HCT116 (cell line): ENCODE measurements at regions not wholly inside any gene's neighbourhood (a gene's known extent, or its start where the extent isn't known, plus 50 kb on each side); places are given as distances from the start of the nearest gene placed in this dataset.

ENCODE experiments used
- ATAC-seq: fragments of 200-7000 bp; cut with Tn5 transposase; 2 replicates; pipeline ENCODE4 v1.9.1; 2020; ENCODE audit warnings: mild to moderate bottlenecking, moderate library complexity
- BruUV-seq: library from RNA; stranded (reverse); fragments of 400-500 nt; replicated peaks from 2 replicates; lab custom pipeline; 2021; lab: Mats Ljungman, UMichigan
- CTCF ChIA-PET: fragments of 300-600 bp; sonication (Branson Sonifier 250); formaldehyde crosslinking; loops from one replicate; lab custom pipeline; 2021; ENCODE audit warnings: antibody characterized with exemption; lab: Charles Lee
- POLR2A ChIA-PET: fragments of 300-600, 350-600 bp; sonication (Branson Sonifier 250); formaldehyde crosslinking; loops from one replicate; lab custom pipeline; 2021; ENCODE audit warnings: antibody characterized with exemption; lab: Charles Lee
- RAD21 ChIA-PET, 2 experiments: fragments of 300-600 bp; sonication (Branson Sonifier 250); formaldehyde crosslinking; loops; one replicate each; lab custom pipeline; 2023; ENCODE audit warnings: low total read pairs in 2 of 2; ENCODE audit not compliant: uncharacterized antibody in 2 of 2, unreplicated experiment in 2 of 2, low non-redundant PET in 1 of 2; lab: Charles Lee
- DNase-seq: peaks from one replicate; pipeline ENCODE4 v3.0.0-alpha.2; 2010; ENCODE audit warnings: low read depth, low spot score
- H2AFZ ChIP-seq: fragments of 200-600 bp; shearing (Covaris generic), sonication (generic); 2 replicates; pipeline ENCODE4 v1.6.1; 2017; ENCODE audit warnings: low read depth, mixed run types, mixed read lengths, antibody characterized with exemption, low read length; ENCODE audit not compliant: poor library complexity, severe bottlenecking
- H3K27ac ChIP-seq: 2 replicates; pipeline ENCODE4 v1.5.1; 2012; ENCODE audit warnings: low read depth, low read length
- H3K27me3 ChIP-seq: fragments of 200-600 bp; sonication (generic); 2 replicates; pipeline ENCODE4 v1.6.1; 2016; ENCODE audit warnings: mixed run types, low read length, mixed read lengths; ENCODE audit not compliant: insufficient read depth
- H3K36me3 ChIP-seq, 2 experiments: fragments of 200-500 bp in 1 of 2; fragments of 200-600 bp in 1 of 2; sonication (Bioruptor generic) in 1 of 2; sonication (generic) in 1 of 2; 2 replicates each; pipeline versions ENCODE4 v1.5.1 to v1.6.1; 2014 to 2016; ENCODE audit warnings: low read length in 2 of 2, inconsistent platforms in 1 of 2, mixed read lengths in 1 of 2, mixed run types in 1 of 2; ENCODE audit not compliant: insufficient read depth in 2 of 2, control insufficient read depth in 1 of 2
- H3K4me1 ChIP-seq, 2 experiments: fragments of 200-600 bp in 1 of 2; sonication (generic) in 1 of 2; 2 replicates each; pipeline versions ENCODE4 v1.5.1 to v1.6.1; 2012 to 2017; ENCODE audit warnings: low read length in 2 of 2, inconsistent platforms in 1 of 2, mild to moderate bottlenecking in 1 of 2, mixed read lengths in 1 of 2, mixed run types in 1 of 2, moderate library complexity in 1 of 2; ENCODE audit not compliant: insufficient read depth in 2 of 2, control insufficient read depth in 1 of 2
- H3K4me2 ChIP-seq: fragments of 200-600 bp; sonication (generic); 2 replicates; pipeline ENCODE4 v1.6.1; 2017; ENCODE audit warnings: mixed run types, low read length, mixed read lengths
- H3K4me3 ChIP-seq, 2 experiments: fragments of 200-600 bp in 1 of 2; sonication (generic) in 1 of 2; replicated peaks in 1 of 2; 2 replicates each; pipeline ENCODE4 v1.5.1; 2011 to 2016; ENCODE audit warnings: low read length in 2 of 2, control low read depth in 1 of 2, low read depth in 1 of 2, mild to moderate bottlenecking in 1 of 2, mixed read lengths in 1 of 2, mixed run types in 1 of 2
- H3K79me2 ChIP-seq: fragments of 200-600 bp; sonication (generic); 2 replicates; pipeline ENCODE4 v1.6.1; 2017; ENCODE audit warnings: mild to moderate bottlenecking, mixed run types, low read length, moderate library complexity, mixed read lengths; ENCODE audit not compliant: insufficient read depth
- H3K9ac ChIP-seq: fragments of 200-600 bp; sonication (generic); 2 replicates; pipeline ENCODE4 v1.6.1; 2016; ENCODE audit warnings: low read length, mixed read lengths
- H3K9me2 ChIP-seq: fragments of 200-600 bp; sonication (generic), shearing (Covaris generic); 2 replicates; pipeline ENCODE4 v1.6.1; 2017; ENCODE audit warnings: mixed run types, mild to moderate bottlenecking, moderate library complexity; ENCODE audit not compliant: insufficient read depth
- H3K9me3 ChIP-seq, 2 experiments: fragments of 200-500 bp in 1 of 2; fragments of 200-600 bp in 1 of 2; sonication (Bioruptor generic) in 1 of 2; sonication (generic) in 1 of 2; 2 replicates each; pipeline ENCODE4 v1.6.1; 2014 to 2017; ENCODE audit warnings: low read length in 2 of 2, mixed read lengths in 2 of 2, inconsistent platforms in 1 of 2, low read depth in 1 of 2, mild to moderate bottlenecking in 1 of 2, mixed run types in 1 of 2, moderate library complexity in 1 of 2; ENCODE audit not compliant: control insufficient read depth in 1 of 2, insufficient read depth in 1 of 2
- H4K20me1 ChIP-seq: fragments of 200-600 bp; sonication (generic), shearing (Covaris generic); 2 replicates; pipeline ENCODE4 v1.6.1; 2017; ENCODE audit warnings: mixed run types, mild to moderate bottlenecking, moderate library complexity; ENCODE audit not compliant: insufficient read depth
- JUND ChIP-seq: IDR thresholded peaks from 2 replicates; pipeline ENCODE4 v1.6.1; 2012
- MAX ChIP-seq: IDR thresholded peaks from 2 replicates; pipeline ENCODE4 v1.6.1; 2012
- POLR2A ChIP-seq: IDR thresholded peaks from 2 replicates; pipeline ENCODE4 v1.7.0; 2011; ENCODE audit warnings: borderline replicate concordance; ENCODE audit not compliant: insufficient read depth, insufficient read length; ENCODE audit errors: extremely low read depth
- SIN3A ChIP-seq: IDR thresholded peaks from 2 replicates; pipeline ENCODE4 v1.6.1; 2012; ENCODE audit warnings: low read depth
- ZFX ChIP-seq: fragments of 450-650 bp; IDR thresholded peaks from 2 replicates; pipeline ENCODE4 v1.6.1; 2017
- ZNF274 ChIP-seq: fragments of 200-500 bp; sonication (Bioruptor generic); IDR thresholded peaks from 2 replicates; pipeline ENCODE4 v1.6.1; 2014; ENCODE audit warnings: mild to moderate bottlenecking, low read depth, low read length, inconsistent platforms
- intact Hi-C: fragments of 100-400 bp; cut with micrococcal nuclease; formaldehyde crosslinking; loops from 2 replicates; pipeline ENCODE4 v1.10.0; 2022
- TF ChIP-seq, protein P1 (sequence below): IDR thresholded peaks from 2 replicates; pipeline ENCODE4 v1.6.1; 2012; ENCODE audit warnings: low read depth

GRCh38 chr6:139756381-139756780, 381.9 kb upstream of the CITED2 start:
- Histone ChIP-seq H3K4me1 (no peaks in the 10 kb centered on the region), H3K27me3 (no peaks in the 10 kb centered on the region), H3K27ac (no peak overlapping the region), H2AFZ (no peak overlapping the region), H3K9me3 (no peaks in the 10 kb centered on the region), H3K36me3 (no peaks in the 10 kb centered on the region), H3K79me2 (no peaks in the 10 kb centered on the region), H3K9me2 (no peaks in the 10 kb centered on the region), H3K4me2 (no peak overlapping the region), H3K4me3 (no peak overlapping the region), H4K20me1 (no peaks in the 10 kb centered on the region), H3K9ac (no peak overlapping the region)
- ChIA-PET POLR2A (interaction anchor here (1.2 kb wide), 1 partner anchor 9 kb away, joined by 3 read pairs; no protein-coding TSS in a partner anchor), CTCF (no interaction called here), RAD21 (no interaction called here)
- intact Hi-C loops = no loop called here
- no TSS peak for BruUV-seq
- no peak for TF ChIP-seq SIN3A
- TF ChIP-seq POLR2A = no peak
- TF ChIP-seq ZNF274 = no peak
- TF ChIP-seq, protein P1, sequence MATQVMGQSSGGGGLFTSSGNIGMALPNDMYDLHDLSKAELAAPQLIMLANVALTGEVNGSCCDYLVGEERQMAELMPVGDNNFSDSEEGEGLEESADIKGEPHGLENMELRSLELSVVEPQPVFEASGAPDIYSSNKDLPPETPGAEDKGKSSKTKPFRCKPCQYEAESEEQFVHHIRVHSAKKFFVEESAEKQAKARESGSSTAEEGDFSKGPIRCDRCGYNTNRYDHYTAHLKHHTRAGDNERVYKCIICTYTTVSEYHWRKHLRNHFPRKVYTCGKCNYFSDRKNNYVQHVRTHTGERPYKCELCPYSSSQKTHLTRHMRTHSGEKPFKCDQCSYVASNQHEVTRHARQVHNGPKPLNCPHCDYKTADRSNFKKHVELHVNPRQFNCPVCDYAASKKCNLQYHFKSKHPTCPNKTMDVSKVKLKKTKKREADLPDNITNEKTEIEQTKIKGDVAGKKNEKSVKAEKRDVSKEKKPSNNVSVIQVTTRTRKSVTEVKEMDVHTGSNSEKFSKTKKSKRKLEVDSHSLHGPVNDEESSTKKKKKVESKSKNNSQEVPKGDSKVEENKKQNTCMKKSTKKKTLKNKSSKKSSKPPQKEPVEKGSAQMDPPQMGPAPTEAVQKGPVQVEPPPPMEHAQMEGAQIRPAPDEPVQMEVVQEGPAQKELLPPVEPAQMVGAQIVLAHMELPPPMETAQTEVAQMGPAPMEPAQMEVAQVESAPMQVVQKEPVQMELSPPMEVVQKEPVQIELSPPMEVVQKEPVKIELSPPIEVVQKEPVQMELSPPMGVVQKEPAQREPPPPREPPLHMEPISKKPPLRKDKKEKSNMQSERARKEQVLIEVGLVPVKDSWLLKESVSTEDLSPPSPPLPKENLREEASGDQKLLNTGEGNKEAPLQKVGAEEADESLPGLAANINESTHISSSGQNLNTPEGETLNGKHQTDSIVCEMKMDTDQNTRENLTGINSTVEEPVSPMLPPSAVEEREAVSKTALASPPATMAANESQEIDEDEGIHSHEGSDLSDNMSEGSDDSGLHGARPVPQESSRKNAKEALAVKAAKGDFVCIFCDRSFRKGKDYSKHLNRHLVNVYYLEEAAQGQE = no peak
- TF ChIP-seq MAX = no peak
- TF ChIP-seq JUND = no peak
- no peak for TF ChIP-seq ZFX
- ATAC-seq (no peak), DNase-seq (no peak)
